Mucosa of stomach (tissue), 1 donor: ENCODE measurements at regions not wholly inside any gene's neighbourhood (a gene's known extent, or its start where the extent isn't known, plus 50 kb on each side); places are given as distances from the start of the nearest gene placed in this dataset.
"Not testable (repeated sequence)": the region's sequence is repeated elsewhere in the genome, so short reads cannot be mapped to it uniquely, and the experiment has no call there.

Experiments
- H3K27me3 ChIP-seq: one replicate; pipeline ENCODE4 v1.7.0; 2013; ENCODE audit warnings: mild to moderate bottlenecking, low read length; ENCODE audit not compliant: control insufficient read depth, insufficient read depth
- H3K36me3 ChIP-seq: one replicate; pipeline ENCODE4 v1.7.0; 2013; ENCODE audit warnings: low read length; ENCODE audit not compliant: control insufficient read depth, insufficient read depth
- H3K4me1 ChIP-seq: one replicate; pipeline ENCODE4 v1.7.0; 2013; ENCODE audit warnings: mild to moderate bottlenecking, low read length; ENCODE audit not compliant: control insufficient read depth, insufficient read depth
- H3K4me3 ChIP-seq: one replicate; pipeline ENCODE4 v1.7.0; 2013; ENCODE audit warnings: low read length
- H3K9ac ChIP-seq: one replicate; pipeline ENCODE4 v1.7.0; 2013; ENCODE audit warnings: mild to moderate bottlenecking, low read length, moderate library complexity
- H3K9me3 ChIP-seq: one replicate; pipeline ENCODE4 v1.7.0; 2013; ENCODE audit warnings: mild to moderate bottlenecking, low read length, moderate library complexity; ENCODE audit not compliant: control insufficient read depth
- donor health status: Pancreatic carcinoma.

- Histone ChIP-seq H3K27me3 (peaks cover 18% of the 10 kb centered on the region), H3K9ac (no peak overlapping the region), H3K9me3 (no peaks in the 10 kb centered on the region), H3K4me3 (no peak overlapping the region), H3K36me3 (no peaks in the 10 kb centered on the region), H3K4me1 (no peaks in the 10 kb centered on the region)
Measured at GRCh38 chr1:38776466-38777065, 83.0 kb downstream of the RRAGC start.

- Histone ChIP-seq H3K4me3 (no peak overlapping the region), H3K4me1 (no peaks in the 10 kb centered on the region), H3K27me3 (peaks cover 15% of the 10 kb centered on the region), H3K36me3 (no peaks in the 10 kb centered on the region), H3K9me3 (no peaks in the 10 kb centered on the region), H3K9ac (no peak overlapping the region)
Measured at GRCh38 chr1:38775175-38775845, 84.3 kb downstream of the RRAGC start.

- Histone ChIP-seq H3K4me1 (no peaks in the 10 kb centered on the region), H3K9ac (no peak overlapping the region), H3K9me3 (no peaks in the 10 kb centered on the region), H3K27me3 (peaks cover 12% of the 10 kb centered on the region), H3K36me3 (no peaks in the 10 kb centered on the region), H3K4me3 (no peak overlapping the region)
Measured at GRCh38 chr1:38773483-38773882, 86.1 kb downstream of the RRAGC start.

- Histone ChIP-seq H3K4me1 (no peaks in the 10 kb centered on the region), H3K9ac (no peak overlapping the region), H3K4me3 (no peak overlapping the region)
Measured at GRCh38 chr1:38772953-38773352, 86.6 kb downstream of the RRAGC start.

GRCh38 chr1:38772026-38772425 lies 87.5 kb downstream of the RRAGC start:
- no peak overlapping the region for H3K9ac ChIP-seq
- H3K27me3 ChIP-seq, result peaks cover 4% of the 10 kb centered on the region
- no peaks in the 10 kb centered on the region for H3K9me3 ChIP-seq
- no peak overlapping the region for H3K4me3 ChIP-seq
- no peaks in the 10 kb centered on the region for H3K4me1 ChIP-seq
- no peaks in the 10 kb centered on the region for H3K36me3 ChIP-seq

More at GRCh38 chr1:38772953-38773352, 86.6 kb downstream of the RRAGC start:
- H3K9me3 ChIP-seq, result no peaks in the 10 kb centered on the region
- no peaks in the 10 kb centered on the region for H3K36me3 ChIP-seq
- H3K27me3 ChIP-seq, result peaks cover 9% of the 10 kb centered on the region

GRCh38 chr1:38770516-38771173 lies 88.9 kb downstream of the RRAGC start:
- not testable (repeated sequence) for H3K27me3 ChIP-seq, H3K36me3 ChIP-seq, H3K4me3 ChIP-seq, H3K9me3 ChIP-seq, H3K9ac ChIP-seq, H3K4me1 ChIP-seq

GRCh38 chr1:38766125-38766524 lies 93.4 kb downstream of the RRAGC start:
- Histone ChIP-seq H3K36me3 (no peaks in the 10 kb centered on the region), H3K9me3 (no peaks in the 10 kb centered on the region), H3K27me3 (no peaks in the 10 kb centered on the region), H3K9ac (no peak overlapping the region), H3K4me1 (no peaks in the 10 kb centered on the region), H3K4me3 (no peak overlapping the region)

GRCh38 chr1:38763121-38763520 lies 96.5 kb downstream of the RRAGC start:
- Histone ChIP-seq H3K9ac (no peak overlapping the region), H3K27me3 (no peaks in the 10 kb centered on the region), H3K4me3 (no peak overlapping the region), H3K9me3 (no peaks in the 10 kb centered on the region), H3K4me1 (no peaks in the 10 kb centered on the region), H3K36me3 (no peaks in the 10 kb centered on the region)

- H3K36me3 ChIP-seq, result no peaks in the 10 kb centered on the region
- H3K27me3 ChIP-seq, result no peaks in the 10 kb centered on the region
- H3K4me3 ChIP-seq, result no peak overlapping the region
- no peaks in the 10 kb centered on the region for H3K4me1 ChIP-seq
- H3K9me3 ChIP-seq, result no peaks in the 10 kb centered on the region
- H3K9ac ChIP-seq, result no peak overlapping the region
Measured at GRCh38 chr1:38760562-38760961, 99.0 kb downstream of the RRAGC start.

- Histone ChIP-seq H3K36me3 (no peaks in the 10 kb centered on the region), H3K27me3 (no peaks in the 10 kb centered on the region), H3K9ac (no peak overlapping the region), H3K4me3 (no peak overlapping the region), H3K9me3 (no peaks in the 10 kb centered on the region), H3K4me1 (no peaks in the 10 kb centered on the region)
Measured at GRCh38 chr1:38758820-38759219, 100.8 kb downstream of the RRAGC start.

- Histone ChIP-seq H3K9ac (no peak overlapping the region), H3K4me1 (no peaks in the 10 kb centered on the region), H3K4me3 (no peak overlapping the region), H3K36me3 (no peaks in the 10 kb centered on the region), H3K27me3 (peaks cover under 1% of the 10 kb centered on the region), H3K9me3 (no peaks in the 10 kb centered on the region)
Measured at GRCh38 chr1:38746941-38747600, 112.5 kb downstream of the RRAGC start.

GRCh38 chr1:38746402-38746935 lies 113.1 kb downstream of the RRAGC start:
- no peaks in the 10 kb centered on the region for H3K36me3 ChIP-seq
- H3K27me3 ChIP-seq, result no peaks in the 10 kb centered on the region
- no peaks in the 10 kb centered on the region for H3K9me3 ChIP-seq
- no peak overlapping the region for H3K4me3 ChIP-seq
- H3K4me1 ChIP-seq, result no peaks in the 10 kb centered on the region
- H3K9ac ChIP-seq, result no peak overlapping the region
